HG02571 (cell line): ENCODE measurements at regions not wholly inside any gene's neighbourhood (a gene's known extent, or its start where the extent isn't known, plus 50 kb on each side); places are given as distances from the start of the nearest gene placed in this dataset.
"Not testable (repeated sequence)": the region's sequence is repeated elsewhere in the genome, so short reads cannot be mapped to it uniquely, and the experiment has no call there.

ENCODE experiments used
- ATAC-seq: cut with Tn5 transposase; IDR thresholded peaks from one replicate; pipeline ENCODE4 v1.9.1; 2021; ENCODE audit warnings: mild to moderate bottlenecking, moderate library complexity; ENCODE audit not compliant: unreplicated experiment

DNA sequence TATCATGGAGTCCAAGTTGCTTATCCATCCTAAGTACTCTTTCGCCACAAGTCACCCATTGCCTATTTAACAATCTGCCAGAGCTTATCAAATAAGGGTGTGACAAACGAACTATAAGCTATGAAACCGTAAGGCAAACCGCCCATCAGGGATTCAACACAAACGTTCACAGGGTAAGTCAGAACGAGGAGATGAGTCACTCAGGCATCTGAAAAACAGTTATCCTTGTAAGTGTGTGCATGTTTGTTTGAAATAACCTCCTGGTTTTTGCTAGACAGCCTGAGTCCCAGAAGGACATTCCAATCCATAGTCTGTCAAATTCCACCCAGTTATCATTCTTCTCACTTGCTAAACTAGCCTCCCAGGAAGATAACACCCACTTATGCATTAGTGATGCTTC lies 299.1 kb downstream of the PAX3 start:
- no peak for ATAC-seq

DNA sequence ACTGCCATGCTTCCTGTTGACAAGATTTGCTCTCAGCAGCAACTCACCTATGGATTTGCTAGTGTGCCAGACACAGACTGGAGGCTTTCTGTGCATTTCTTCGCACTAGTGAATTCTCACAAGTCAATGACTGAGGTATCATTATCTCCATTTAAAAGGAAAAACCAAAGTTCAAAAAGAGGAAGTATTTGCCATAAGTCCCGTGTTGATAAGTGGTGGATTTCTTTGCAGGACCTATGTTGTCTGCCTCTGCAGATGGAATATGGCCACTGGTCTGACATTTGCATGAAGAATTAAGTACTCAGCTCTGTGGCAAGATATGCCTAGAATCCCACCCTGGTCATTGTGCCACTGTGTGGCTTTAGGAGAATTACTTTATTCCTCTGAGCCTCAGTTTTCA lies 299.6 kb downstream of the PAX3 start:
- ATAC-seq, result no peak

DNA sequence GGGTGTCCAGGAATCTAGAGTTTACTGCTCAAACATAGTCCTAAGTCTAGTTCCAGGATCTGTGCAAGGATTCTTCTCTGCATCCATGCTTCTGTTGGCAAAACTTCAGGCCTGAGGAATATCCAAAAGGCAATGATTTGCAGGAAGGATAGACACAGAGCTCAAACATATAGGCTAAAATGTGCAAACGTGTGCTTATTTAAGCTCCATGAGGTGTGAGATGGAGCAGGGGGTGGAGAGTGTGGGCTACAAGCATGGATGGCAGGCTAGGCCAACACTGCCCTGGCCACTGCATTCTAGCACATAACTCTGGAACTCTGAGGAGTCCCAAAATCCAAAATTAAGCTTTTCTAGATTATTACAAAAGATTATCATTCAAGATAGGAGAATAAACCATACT lies 301.1 kb downstream of the PAX3 start:
- no peak for ATAC-seq

DNA sequence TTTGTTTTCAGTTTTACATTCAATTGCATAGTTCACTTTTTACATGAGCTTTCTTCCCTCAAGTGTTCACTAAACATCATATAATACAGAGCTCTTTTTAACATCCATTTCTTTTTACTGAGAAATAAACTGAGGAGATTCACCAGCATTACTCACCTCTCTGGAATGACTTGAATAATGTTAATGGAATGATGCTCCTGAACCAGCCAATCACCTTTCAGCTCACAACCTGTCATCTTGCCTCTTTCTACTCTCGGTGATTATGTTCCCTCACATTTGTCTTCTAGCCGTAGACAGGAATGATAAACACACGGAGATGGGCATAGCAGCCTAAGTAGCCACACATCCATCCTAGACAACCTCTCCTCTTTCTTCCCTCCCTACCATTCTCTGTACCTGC lies 301.7 kb downstream of the PAX3 start:
- no peak for ATAC-seq

DNA sequence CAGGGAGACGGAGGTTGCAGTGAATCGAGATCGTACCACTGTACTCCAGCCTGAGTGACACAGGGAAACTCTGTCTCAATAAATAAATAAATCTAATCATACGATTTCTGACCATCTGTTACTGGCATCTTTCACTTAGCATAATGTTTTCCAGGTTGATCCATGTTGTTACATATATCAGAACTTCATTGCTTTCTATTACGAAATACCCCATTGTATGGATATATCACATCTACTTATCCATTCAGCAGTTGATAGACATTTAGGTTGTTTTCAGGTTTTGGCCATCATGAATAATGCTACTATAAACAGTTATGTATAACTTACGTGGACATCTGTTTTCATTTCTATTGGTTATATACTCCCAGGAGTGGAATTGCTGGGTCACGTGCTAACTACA lies 303.9 kb downstream of the PAX3 start:
- ATAC-seq, result no peak

DNA sequence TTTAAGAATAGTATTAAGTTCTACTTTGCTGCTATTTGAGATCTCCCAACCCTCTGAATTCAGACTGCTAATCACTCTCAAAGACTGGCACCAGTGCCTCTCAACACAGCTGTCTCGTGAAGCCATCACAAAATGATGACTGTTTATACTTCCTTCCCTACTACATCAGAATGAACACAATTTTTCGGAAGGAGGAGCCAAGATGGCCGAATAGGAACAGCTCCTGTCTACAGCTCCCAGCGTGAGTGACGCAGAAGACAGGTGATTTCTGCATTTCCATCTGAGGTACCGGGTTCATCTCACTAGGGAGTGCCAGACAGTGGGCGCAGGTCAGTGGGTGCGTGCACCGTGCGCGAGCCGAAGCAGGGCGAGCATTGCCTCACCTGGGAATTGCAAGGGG lies 314.4 kb downstream of the PAX3 start:
- not testable (repeated sequence) for ATAC-seq

DNA sequence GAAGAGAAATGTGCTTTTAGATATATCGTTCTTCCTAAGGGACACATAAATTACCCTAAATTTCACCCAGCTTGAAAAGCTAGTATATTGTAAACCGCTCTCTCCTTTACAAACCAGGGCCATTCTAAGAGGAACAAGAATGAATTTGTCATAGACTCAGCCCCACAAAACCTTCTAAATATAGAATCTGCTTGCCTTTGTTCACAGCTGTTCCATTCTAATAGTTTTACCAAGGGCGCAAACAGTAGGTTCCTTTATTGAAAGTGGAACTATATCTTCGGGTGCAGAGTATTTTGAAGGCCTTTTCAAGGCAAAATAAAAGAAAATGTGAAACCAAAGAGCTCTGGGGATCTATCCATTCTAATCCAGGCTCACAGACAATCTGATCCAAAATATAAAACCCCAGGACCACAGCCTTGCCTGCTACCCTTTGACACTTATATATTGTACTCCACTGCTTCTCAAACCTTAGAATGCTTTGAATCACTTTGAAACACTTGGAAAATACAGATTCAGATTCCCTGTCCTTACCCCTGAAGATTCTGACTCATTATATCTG lies 316.8 kb downstream of the PAX3 start:
- ATAC-seq, result no peak

DNA sequence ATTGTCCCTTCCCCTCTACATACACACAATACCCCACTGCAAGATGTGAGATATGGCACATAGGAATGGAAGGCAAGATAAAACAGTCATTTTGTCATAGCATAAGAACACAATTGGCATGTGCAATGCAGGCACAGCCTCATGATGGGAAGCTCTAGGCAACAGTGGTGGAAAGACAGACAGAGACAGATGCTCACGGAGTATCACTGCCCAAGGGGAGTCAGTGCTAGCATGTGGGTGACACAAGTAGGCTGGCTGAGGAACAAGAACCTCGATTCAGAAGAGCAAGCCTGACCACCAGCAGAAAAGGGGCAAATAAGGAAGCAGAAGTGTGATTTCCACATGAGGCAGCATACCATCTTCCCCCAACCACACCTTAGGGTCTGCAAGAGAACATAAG lies 323.6 kb downstream of the PAX3 start:
- ATAC-seq, result no peak

DNA sequence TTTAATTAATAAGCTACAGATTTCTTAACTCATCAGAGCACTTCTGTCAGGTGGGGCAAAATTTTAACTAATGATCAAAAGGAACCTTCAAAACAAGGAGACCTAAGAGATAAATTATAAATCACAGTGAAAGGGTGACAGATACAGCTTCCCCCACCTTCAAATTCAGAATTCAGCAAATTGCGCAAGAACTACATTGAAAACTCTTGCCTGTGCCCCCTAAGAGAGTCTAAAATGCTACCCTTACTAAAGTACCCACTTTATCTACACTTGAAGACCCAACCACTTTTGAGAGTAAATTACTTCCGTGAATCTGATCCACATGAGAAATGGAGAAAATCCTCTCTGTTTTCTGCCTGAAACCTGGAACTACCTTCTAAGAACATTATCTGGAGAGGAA lies 324.9 kb downstream of the PAX3 start:
- ATAC-seq, result no peak

DNA sequence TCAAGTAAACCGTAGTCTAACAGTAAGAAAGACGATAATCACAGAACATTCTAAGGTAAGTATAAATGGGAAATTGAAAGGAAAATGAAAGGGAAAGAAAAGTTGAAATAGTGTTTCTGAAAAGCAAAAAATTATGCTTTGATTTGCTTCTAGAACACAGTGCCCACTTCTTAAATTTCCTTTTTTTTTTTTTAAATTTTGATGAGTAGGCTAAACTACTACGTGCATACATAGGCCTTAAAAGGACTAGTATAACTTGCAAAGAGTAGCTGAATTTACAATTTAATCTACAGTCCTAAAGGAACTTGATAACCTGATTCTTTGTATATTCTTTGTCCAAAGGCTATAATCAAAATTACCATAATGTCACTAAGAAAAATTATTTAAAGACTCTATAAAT lies 325.3 kb downstream of the PAX3 start:
- no peak for ATAC-seq

DNA sequence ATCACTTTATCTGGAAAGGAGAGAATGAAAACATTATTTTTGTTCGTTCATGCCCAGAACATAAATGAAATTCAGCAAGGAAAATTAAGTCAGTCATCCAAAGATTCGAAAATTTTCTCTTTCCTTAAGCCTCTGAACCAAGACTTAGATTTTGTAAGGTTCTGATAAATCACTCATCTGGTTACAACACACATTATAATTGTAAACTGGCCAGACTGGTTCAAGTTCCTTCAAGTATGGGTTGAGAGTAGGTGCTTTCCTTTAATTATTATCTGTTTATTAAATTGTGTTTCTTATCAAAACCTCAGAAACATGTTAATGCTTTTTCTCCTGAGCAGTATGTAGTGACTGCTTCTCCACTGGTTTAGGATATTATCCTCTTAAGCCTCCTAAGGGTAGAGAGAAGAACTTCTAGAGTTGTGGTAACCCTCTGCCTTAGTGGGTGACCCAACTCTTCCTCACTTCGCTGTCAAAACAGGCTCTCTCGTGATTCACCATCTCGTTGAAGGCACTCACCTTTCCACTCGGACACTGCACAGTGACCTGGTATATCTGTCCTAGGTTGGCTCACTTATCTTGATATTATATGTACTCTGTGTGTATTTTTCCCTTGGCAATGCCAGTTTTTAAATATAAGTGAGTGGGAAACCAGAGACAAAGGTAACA lies 325.9 kb downstream of the PAX3 start:
- ATAC-seq, result no peak

DNA sequence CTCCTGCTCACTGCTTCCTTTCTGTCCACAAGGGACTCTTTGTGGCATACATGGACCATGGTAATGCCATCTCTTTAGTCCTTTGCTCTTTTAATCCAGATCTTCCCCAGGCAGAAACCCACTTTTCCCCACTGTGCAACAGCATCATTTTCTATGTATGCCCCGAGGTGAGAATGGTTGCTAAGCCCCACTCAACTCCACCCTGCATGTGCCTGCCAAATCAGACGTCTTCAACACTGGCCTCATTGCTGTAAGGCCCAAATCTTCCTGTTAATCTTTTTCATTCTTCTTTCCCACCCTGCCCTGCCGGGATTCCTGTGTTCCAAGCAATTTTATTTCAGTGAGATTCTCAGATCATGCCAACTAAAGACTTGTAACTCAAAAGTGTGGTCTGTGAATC lies 328.4 kb downstream of the PAX3 start:
- ATAC-seq, result no peak

DNA sequence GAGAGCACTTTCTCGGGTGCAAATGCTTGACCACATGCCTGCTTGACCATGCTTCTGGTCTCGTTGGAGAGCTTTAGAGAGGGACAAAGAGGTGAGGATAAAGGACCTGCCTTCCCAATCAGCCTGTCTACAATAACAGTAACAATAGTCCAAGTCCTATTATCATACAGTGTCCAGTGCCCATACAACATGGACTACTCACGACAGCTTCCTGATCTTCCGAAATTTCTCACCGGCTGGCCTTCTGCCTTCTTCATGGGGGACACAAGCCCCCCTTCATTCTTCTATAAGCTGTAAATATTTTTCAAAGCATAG lies 329.0 kb downstream of the PAX3 start:
- no peak for ATAC-seq

DNA sequence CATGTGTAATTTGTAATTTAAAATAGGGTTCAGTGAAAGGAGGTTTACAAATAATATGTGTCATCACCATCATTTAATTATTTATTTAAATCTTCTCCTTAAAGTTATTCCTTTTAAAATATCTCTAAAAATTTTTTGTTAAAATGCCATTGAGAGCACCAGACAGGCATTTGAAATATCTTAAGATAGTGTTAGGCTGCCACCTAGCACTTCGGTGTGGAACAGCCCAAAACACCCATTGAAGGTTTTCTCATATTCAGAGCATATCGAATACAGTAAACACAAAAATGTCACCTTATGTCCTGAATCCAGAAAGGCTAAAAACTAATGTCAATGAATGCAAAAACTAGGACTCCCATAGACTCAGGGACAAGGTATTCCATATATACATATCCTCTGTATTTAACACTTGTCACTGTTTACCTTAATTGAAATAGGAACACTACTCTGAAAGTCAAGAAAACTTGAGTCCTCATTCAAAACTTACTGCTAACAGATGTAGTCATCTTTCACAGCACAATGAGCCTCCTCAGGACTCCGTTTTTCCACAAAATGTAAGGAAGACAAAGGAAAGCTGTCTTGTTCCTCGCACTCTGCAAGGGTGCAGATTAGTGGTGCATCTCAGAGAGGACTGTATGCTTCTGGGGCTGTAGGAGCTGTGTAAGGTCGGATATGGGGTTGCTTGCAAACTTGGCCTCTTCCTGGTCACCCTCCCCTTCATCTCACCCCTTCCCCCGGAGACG lies 329.5 kb downstream of the PAX3 start:
- ATAC-seq, result no peak

DNA sequence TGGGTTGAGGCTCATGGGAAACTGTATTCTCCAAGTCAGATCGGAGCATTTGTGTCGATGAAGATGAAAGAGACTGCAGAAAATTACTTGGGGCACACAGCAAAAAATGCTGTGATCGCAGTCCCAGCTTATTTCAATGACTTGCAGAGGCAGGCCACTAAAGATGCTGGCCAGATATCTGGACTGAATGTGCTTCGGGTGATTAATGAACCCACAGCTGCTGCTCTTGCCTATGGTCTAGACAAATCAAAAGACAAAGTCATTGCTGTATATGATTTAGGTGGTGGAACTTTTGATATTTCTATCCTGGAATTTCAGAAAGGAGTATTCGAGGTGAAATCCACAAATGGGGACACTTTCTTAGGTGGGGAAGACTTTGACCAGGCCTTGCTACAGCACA lies 336.6 kb downstream of the PAX3 start:
- no peak for ATAC-seq

DNA sequence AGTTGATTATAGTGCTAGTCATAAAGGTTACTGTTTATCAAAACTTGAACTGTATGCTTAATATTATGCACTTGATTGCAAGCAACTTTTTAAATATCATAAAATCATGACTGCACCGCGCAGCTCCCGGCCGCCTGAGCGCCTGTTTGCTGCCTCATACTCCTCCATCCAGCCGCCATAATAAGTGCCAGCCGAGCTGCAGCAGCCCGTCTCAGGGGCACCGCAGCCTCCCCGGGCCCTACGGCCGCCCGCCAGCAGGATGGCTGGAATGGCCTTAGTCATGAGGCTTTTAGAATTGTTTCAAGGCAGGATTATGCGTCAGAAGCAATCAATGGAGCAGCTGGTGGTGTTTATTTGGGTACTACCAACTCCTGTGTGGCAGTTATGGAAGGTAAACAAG lies 337.2 kb downstream of the PAX3 start:
- no peak for ATAC-seq

DNA sequence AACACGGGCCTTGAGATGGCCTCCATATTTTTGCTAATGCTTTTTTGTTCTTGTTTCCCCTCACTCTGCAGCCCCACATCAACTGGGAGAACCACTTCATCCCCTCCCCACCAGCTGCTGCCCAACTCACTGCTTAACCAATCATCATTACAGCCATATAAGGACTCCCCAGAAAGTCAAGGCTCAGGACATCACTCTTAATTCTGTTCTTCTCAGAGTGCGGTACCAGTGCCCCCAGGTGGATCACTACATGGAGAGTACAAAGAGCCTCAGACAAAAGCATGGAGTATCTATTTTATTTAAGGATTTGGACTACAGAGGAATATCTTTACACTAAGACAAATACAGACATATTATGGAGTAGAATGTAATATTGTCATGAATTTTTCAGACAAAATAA lies 340.6 kb downstream of the PAX3 start:
- no peak for ATAC-seq

DNA sequence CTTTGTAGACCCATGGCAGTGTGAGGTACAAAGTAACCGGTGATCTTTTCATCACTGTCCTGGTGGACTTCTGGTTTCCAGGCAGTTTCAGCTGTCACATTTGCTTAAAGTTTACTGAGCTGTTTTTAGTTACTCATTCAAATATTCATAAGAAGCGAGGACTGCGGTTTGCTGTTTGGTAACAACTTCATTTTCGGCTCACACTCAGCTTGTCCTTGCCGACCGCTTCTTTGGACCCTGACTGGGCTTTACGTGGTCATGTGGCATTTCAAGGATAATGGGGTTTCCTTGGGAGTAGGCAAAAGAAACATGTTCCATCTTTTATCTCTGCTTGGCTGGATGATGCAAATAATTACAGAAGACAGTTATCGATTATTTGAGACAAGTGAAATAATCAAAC lies 350.7 kb downstream of the PAX3 start:
- no peak for ATAC-seq

DNA sequence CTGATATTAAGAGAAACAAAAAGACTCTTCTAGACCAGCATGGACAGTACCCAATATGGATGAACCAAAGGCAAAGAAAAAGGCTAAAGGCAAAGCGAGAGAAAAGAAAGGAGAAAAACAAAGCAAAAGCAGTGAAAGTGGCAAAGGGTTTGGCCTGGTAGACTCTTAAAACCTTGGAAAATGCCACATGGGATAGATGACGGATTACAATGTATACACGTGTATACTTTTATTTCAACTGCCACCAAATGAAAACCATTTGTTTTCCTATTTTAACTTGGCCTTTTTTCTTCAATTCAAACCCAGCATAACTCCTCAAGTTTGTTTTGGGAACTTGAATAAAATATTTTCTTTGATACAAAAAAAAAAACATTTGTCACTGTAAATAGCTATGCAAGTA lies 354.3 kb downstream of the PAX3 start:
- ATAC-seq, result not testable (repeated sequence)

DNA sequence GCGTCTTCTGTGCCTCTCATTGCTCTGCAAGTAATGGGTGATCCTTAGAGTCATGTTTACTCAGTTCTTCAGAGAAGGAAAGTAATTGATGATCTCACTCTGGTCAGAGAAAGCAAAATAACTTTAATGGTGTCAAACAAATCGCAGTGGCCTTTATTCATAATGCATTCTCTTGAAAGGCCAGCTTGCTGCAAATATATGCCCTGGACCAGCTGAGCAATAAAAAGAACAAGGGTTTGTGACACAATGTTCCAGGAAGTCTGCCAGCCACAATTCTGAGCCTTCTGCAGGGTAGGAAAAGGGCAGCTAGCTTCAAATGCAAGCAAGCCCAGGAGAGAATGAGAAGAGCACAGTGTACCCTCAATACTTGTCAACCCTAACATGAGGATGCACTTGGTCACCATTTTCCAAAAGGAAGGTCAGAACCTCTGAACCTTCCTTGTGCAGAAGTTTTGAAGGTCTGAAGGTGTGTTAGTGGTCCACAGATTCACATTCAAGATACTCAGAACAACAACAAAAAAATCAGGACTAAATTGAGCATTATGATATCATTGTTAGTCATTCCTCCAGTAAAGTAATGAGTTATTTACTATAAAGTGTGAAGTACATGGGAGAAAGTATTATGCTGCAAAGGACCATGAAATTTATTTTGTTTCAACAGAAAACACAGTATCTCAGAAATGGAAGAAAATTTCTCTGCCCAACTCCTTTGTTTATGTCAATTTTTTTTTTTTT lies 355.6 kb downstream of the PAX3 start:
- no peak for ATAC-seq

DNA sequence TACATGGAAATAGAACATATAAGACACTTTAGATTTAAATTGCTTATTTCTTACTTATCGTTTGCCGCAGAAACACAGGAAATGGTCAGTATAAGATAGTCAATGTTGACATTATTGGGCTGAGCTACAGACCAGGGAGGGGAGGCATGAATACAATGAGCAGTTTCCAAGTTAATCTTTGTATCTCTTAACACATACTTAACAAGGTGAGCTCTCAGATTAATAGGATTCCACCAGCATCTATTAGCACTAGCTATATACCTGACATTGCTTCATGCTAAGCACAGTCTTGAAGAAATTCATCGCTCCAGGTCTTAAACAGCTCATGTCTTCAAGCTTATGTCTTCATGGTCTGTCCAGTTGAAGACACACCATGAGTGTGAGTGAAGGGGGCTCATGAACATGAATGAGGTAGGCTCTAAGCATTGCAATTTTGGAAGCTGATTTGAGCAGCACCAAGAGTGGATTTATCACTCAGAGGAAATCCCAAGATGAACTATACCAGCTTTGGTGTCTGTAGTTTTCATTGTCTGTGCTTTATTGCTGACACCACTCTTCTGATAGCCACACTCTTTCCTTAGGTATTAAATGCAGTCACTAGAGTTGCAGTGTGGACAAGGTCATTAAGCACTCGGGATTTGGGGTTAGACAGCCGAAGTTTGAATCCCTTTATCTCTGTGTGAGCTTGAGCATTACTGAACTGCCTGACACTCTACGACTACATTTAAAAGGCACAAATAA lies 359.3 kb upstream of the EPHA4 start:
- no peak for ATAC-seq
